Neural crest cell (in vitro differentiated cells): ENCODE measurements at regions not wholly inside any gene's neighbourhood (a gene's known extent, or its start where the extent isn't known, plus 50 kb on each side); places are given as distances from the start of the nearest gene placed in this dataset.

Source experiments
- DNase-seq: peaks from one replicate; pipeline ENCODE4 v3.0.0; 2021; ENCODE audit warnings: low read depth, mixed read lengths, low spot score
- H3K27ac Mint-ChIP-seq: one replicate; pipeline ENCODE4 v1.8.0; 2021; ENCODE audit warnings: mild to moderate bottlenecking, mixed read lengths; ENCODE audit not compliant: unreplicated experiment
- H3K27me3 Mint-ChIP-seq: 2 replicates; pipeline ENCODE4 v1.8.0; 2021; ENCODE audit warnings: low read depth, mild to moderate bottlenecking, mixed read lengths
- H3K36me3 Mint-ChIP-seq: 2 replicates; pipeline ENCODE4 v1.8.0; 2021; ENCODE audit warnings: low read depth, mild to moderate bottlenecking, mixed read lengths
- H3K4me1 Mint-ChIP-seq: 2 replicates; pipeline ENCODE4 v1.8.0; 2021; ENCODE audit warnings: mixed read lengths
- H3K4me3 Mint-ChIP-seq: one replicate; pipeline ENCODE4 v1.8.0; 2021; ENCODE audit warnings: mild to moderate bottlenecking, mixed read lengths
- H3K9me3 Mint-ChIP-seq: 2 replicates; pipeline ENCODE4 v1.8.0; 2021; ENCODE audit warnings: mixed read lengths
- CTCF ChIP-seq: fragments of 200-600 bp; sonication (generic); conservative IDR thresholded peaks from 2 replicates; pipeline ENCODE4 v1.5.0; 2021; ENCODE audit warnings: antibody characterized with exemption, mild to moderate bottlenecking

DNA sequence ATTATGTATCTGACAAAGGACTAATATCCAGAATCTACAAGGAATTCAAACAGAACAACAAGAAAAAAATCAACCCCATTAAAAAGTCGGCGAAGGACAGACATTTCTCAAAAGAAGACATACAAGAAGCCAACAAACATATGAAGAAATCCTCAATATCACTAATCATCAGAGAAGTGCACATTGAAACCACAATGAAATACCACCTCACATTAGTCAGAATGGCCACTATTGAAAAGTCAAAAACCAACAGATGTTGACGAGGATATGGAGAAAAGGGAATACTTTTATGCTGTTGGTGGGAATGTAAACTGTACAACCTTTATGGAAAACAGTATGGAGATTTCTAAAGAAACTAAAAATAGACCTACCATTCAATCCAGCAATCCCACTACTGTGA lies 233.1 kb upstream of the PLSCR5 start:
- no peaks in the 10 kb centered on the region for H3K36me3 Mint-ChIP-seq
- no peak for DNase-seq
- H3K4me3 Mint-ChIP-seq, result no peak overlapping the region
- no peaks in the 10 kb centered on the region for H3K9me3 Mint-ChIP-seq
- H3K27me3 Mint-ChIP-seq, result no peaks in the 10 kb centered on the region
- H3K4me1 Mint-ChIP-seq, result no peaks in the 10 kb centered on the region
- no peak overlapping the region for H3K27ac Mint-ChIP-seq
- no peak for TF ChIP-seq CTCF

DNA sequence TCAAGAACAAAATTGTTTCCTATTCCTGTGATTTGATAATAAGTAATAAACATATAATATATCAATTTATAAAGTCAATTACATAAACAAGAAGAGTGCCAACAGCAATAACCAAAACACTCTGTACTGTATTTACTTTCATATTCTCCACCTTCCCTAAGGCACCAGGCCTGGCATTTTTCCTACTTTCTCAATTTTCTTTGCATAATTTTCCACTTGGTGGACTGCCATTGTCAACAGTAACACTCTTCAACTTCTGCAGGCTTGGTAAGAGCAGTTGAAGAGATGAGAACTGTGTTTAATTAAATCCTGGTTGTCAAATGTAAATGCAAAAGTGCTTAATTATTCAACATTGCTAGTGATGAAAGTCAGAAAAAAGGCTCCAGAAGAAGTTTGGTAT lies 229.8 kb upstream of the PLSCR5 start:
- no peak for TF ChIP-seq CTCF
- Mint-ChIP-seq H3K9me3 (no peaks in the 10 kb centered on the region), H3K27me3 (no peaks in the 10 kb centered on the region), H3K4me3 (no peak overlapping the region), H3K27ac (no peak overlapping the region), H3K36me3 (no peaks in the 10 kb centered on the region), H3K4me1 (no peaks in the 10 kb centered on the region)
- DNase-seq, result no peak

DNA sequence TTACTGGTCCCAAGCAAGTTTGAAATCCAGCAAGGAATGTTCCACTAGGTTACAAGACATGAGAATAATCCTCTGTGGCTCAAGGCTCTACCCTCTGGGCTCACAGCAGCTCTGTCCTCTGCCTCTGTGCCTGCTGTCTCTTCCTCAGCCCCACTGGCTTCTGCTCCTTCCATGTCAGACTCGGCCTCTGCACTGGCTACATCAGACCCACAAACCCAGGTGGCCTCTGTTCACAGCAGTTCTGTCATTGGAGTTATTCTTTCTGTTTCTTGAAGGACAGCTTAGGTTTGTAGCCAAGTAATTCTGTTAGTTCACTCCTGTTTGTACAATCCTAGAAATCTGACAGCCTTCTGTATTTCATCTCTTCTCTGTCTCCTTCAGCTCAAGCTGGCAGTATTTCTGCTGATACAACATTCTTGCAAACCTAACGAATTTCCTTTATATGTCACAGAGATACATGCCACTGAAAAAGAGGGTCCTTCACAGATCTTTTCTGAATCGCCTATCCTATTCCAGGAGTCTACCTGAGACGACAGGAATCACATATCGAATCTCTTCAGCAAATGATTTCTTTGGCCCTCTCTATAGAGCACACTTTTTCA lies 227.8 kb upstream of the PLSCR5 start:
- H3K9me3 Mint-ChIP-seq, result no peaks in the 10 kb centered on the region
- no peaks in the 10 kb centered on the region for H3K4me1 Mint-ChIP-seq
- H3K27ac Mint-ChIP-seq, result no peak overlapping the region
- no peak overlapping the region for H3K4me3 Mint-ChIP-seq
- H3K27me3 Mint-ChIP-seq, result no peaks in the 10 kb centered on the region
- no peak for DNase-seq
- no peaks in the 10 kb centered on the region for H3K36me3 Mint-ChIP-seq
- no peak for TF ChIP-seq CTCF

DNA sequence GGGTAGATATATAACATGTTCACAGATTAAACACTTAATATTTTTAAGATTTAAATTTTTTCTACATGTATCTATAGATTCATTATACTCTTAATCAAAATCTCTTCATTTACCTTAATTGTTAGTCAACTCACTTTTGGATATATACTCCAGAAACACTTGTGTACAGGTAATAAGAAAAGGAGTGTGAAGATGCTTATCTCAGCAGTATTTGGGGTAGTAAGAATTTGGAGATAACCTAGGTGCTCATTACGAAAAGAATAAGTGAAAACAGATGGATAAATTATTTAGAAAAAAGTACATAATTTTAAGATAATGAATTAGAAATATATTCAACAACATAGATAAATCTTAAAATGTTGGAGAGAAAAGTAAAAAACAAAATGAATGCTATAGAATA lies 226.5 kb upstream of the PLSCR5 start:
- no peak overlapping the region for H3K27ac Mint-ChIP-seq
- no peak overlapping the region for H3K4me3 Mint-ChIP-seq
- no peak for TF ChIP-seq CTCF
- DNase-seq, result no peak
- H3K4me1 Mint-ChIP-seq, result no peaks in the 10 kb centered on the region
- H3K36me3 Mint-ChIP-seq, result no peaks in the 10 kb centered on the region
- H3K9me3 Mint-ChIP-seq, result no peaks in the 10 kb centered on the region
- H3K27me3 Mint-ChIP-seq, result no peaks in the 10 kb centered on the region

GRCh38 chr3:146830231-146830630 lies 225.1 kb upstream of the PLSCR5 start:
- Mint-ChIP-seq H3K27me3 (no peaks in the 10 kb centered on the region), H3K4me3 (no peak overlapping the region), H3K36me3 (no peaks in the 10 kb centered on the region), H3K27ac (no peak overlapping the region), H3K9me3 (no peaks in the 10 kb centered on the region), H3K4me1 (no peaks in the 10 kb centered on the region)
- no peak for TF ChIP-seq CTCF
- no peak for DNase-seq

- Mint-ChIP-seq H3K27ac (no peak overlapping the region), H3K9me3 (no peaks in the 10 kb centered on the region), H3K36me3 (no peaks in the 10 kb centered on the region), H3K4me1 (no peaks in the 10 kb centered on the region), H3K4me3 (no peak overlapping the region), H3K27me3 (no peaks in the 10 kb centered on the region)
- no peak for TF ChIP-seq CTCF
- DNase-seq, result no peak
Measured at GRCh38 chr3:146827836-146828235, 222.7 kb upstream of the PLSCR5 start.
